Muscle layer of colon (tissue), 2 donors: ENCODE measurements at regions not wholly inside any gene's neighbourhood (a gene's known extent, or its start where the extent isn't known, plus 50 kb on each side); places are given as distances from the start of the nearest gene placed in this dataset.

Source experiments
- H3K27ac ChIP-seq: one replicate; pipeline ENCODE4 v1.7.0; 2013; ENCODE audit warnings: low read depth, mild to moderate bottlenecking, low read length, moderate library complexity
- H3K27me3 ChIP-seq, 2 donors: one replicate each; pipeline ENCODE4 v1.7.0; 2013; ENCODE audit warnings: low read length in 2 of 2, mild to moderate bottlenecking in 2 of 2; ENCODE audit not compliant: insufficient read depth in 2 of 2, control insufficient read depth in 1 of 2
- H3K36me3 ChIP-seq: one replicate; pipeline ENCODE4 v1.7.0; 2013; ENCODE audit warnings: mild to moderate bottlenecking, low read length; ENCODE audit not compliant: insufficient read depth
- H3K4me1 ChIP-seq: one replicate; pipeline ENCODE4 v1.7.0; 2013; ENCODE audit warnings: mild to moderate bottlenecking, low read length; ENCODE audit not compliant: insufficient read depth
- H3K4me3 ChIP-seq, 2 donors: one replicate each; pipeline ENCODE4 v1.7.0; 2013; ENCODE audit warnings: low read length in 2 of 2, low read depth in 1 of 2, mild to moderate bottlenecking in 1 of 2, moderate library complexity in 1 of 2
- H3K9ac ChIP-seq: one replicate; pipeline ENCODE4 v1.7.0; 2013; ENCODE audit warnings: low read length
- H3K9me3 ChIP-seq: one replicate; pipeline ENCODE4 v1.7.0; 2013; ENCODE audit warnings: mild to moderate bottlenecking, low read length
- donor health status: abdominal sarcoma.
- donor health status: Adenocarcinoma of cecum.

GRCh38 chr12:114743799-114744198 lies 59.8 kb upstream of the TBX3 start:
- Histone ChIP-seq H3K4me3 (no peak overlapping the region), H3K9ac (no peak overlapping the region), H3K9me3 (no peaks in the 10 kb centered on the region), H3K4me1 (peaks cover 6% of the 10 kb centered on the region), H3K36me3 (no peaks in the 10 kb centered on the region), H3K27me3 (no peaks in the 10 kb centered on the region), H3K27ac (no peak overlapping the region)

GRCh38 chr12:114743289-114743688 lies 59.3 kb upstream of the TBX3 start:
- Histone ChIP-seq H3K4me3 (no peak overlapping the region), H3K36me3 (no peaks in the 10 kb centered on the region), H3K27ac (no peak overlapping the region), H3K9ac (no peak overlapping the region), H3K27me3 (no peaks in the 10 kb centered on the region), H3K4me1 (peaks cover 6% of the 10 kb centered on the region), H3K9me3 (no peaks in the 10 kb centered on the region)

- no peaks in the 10 kb centered on the region for H3K27me3 ChIP-seq
- no peak overlapping the region for H3K4me3 ChIP-seq
- H3K36me3 ChIP-seq, result no peaks in the 10 kb centered on the region
- H3K4me1 ChIP-seq, result peaks cover 6% of the 10 kb centered on the region
- no peaks in the 10 kb centered on the region for H3K9me3 ChIP-seq
- no peak overlapping the region for H3K9ac ChIP-seq
- H3K27ac ChIP-seq, result no peak overlapping the region
Observed at GRCh38 chr12:114742363-114742762, 58.4 kb upstream of the TBX3 start.

GRCh38 chr12:114741940-114742339 lies 58.0 kb upstream of the TBX3 start:
- no peak overlapping the region for H3K9ac ChIP-seq
- H3K9me3 ChIP-seq, result no peaks in the 10 kb centered on the region
- H3K27me3 ChIP-seq, result no peaks in the 10 kb centered on the region
- no peaks in the 10 kb centered on the region for H3K36me3 ChIP-seq
- no peak overlapping the region for H3K27ac ChIP-seq
- no peak overlapping the region for H3K4me3 ChIP-seq
- peaks cover 6% of the 10 kb centered on the region for H3K4me1 ChIP-seq

- H3K4me3 ChIP-seq, result no peak overlapping the region
- no peak overlapping the region for H3K27ac ChIP-seq
- no peaks in the 10 kb centered on the region for H3K9me3 ChIP-seq
- peaks cover 16% of the 10 kb centered on the region for H3K4me1 ChIP-seq
- H3K9ac ChIP-seq, result no peak overlapping the region
- peaks cover 3 to 6% of the 10 kb centered on the region in 2 donors for H3K27me3 ChIP-seq
- no peaks in the 10 kb centered on the region for H3K36me3 ChIP-seq
Observed at GRCh38 chr12:114740448-114740847, 56.5 kb upstream of the TBX3 start.

- H3K9me3 ChIP-seq, result no peaks in the 10 kb centered on the region
- H3K4me3 ChIP-seq, result no peak overlapping the region
- no peak overlapping the region for H3K9ac ChIP-seq
- peaks cover 18 to 25% of the 10 kb centered on the region in 2 donors for H3K27me3 ChIP-seq
- no peak overlapping the region for H3K27ac ChIP-seq
- H3K4me1 ChIP-seq, result peaks cover 10% of the 10 kb centered on the region
- no peaks in the 10 kb centered on the region for H3K36me3 ChIP-seq
Observed at GRCh38 chr12:114738460-114739184, 54.6 kb upstream of the TBX3 start.

- no peaks in the 10 kb centered on the region for H3K36me3 ChIP-seq
- H3K27ac ChIP-seq, result no peak overlapping the region
- no peak overlapping the region for H3K4me3 ChIP-seq
- peaks cover 10% of the 10 kb centered on the region for H3K4me1 ChIP-seq
- H3K27me3 ChIP-seq, result peaks cover 18 to 25% of the 10 kb centered on the region in 2 donors
- H3K9me3 ChIP-seq, result no peaks in the 10 kb centered on the region
- no peak overlapping the region for H3K9ac ChIP-seq
Observed at GRCh38 chr12:114735680-114736374, 51.9 kb upstream of the TBX3 start.

- no peaks in the 10 kb centered on the region for H3K9me3 ChIP-seq
- no peak overlapping the region for H3K9ac ChIP-seq
- no peak overlapping the region for H3K4me3 ChIP-seq
- H3K36me3 ChIP-seq, result no peaks in the 10 kb centered on the region
- H3K27me3 ChIP-seq, result peaks cover 18 to 25% of the 10 kb centered on the region in 2 donors
- no peak overlapping the region for H3K27ac ChIP-seq
- peaks cover 10% of the 10 kb centered on the region for H3K4me1 ChIP-seq
Observed at GRCh38 chr12:114735011-114735410, 51.0 kb upstream of the TBX3 start.

- no peak overlapping the region for H3K27ac ChIP-seq
- H3K27me3 ChIP-seq, result peaks cover 18 to 25% of the 10 kb centered on the region in 2 donors
- no peak overlapping the region for H3K9ac ChIP-seq
- H3K4me3 ChIP-seq, result no peak overlapping the region
- H3K9me3 ChIP-seq, result no peaks in the 10 kb centered on the region
- no peaks in the 10 kb centered on the region for H3K36me3 ChIP-seq
- peaks cover 10% of the 10 kb centered on the region for H3K4me1 ChIP-seq
Observed at GRCh38 chr12:114733919-114734318, 49.9 kb upstream of the TBX3 start.
